RWPE2 (cell line): ENCODE measurements at regions not wholly inside any gene's neighbourhood (a gene's known extent, or its start where the extent isn't known, plus 50 kb on each side); places are given as distances from the start of the nearest gene placed in this dataset.
A peak's percentile ranks its signal among the peaks of the same experiment; 100 is the strongest.
"Not testable (repeated sequence)": the region's sequence is repeated elsewhere in the genome, so short reads cannot be mapped to it uniquely, and the experiment has no call there.

Experiments
- ATAC-seq: fragments of 200-7000 bp; cut with Tn5 transposase; 3 replicates; pipeline ENCODE4 v1.9.1; 2021; ENCODE audit warnings: low read depth
- DNase-seq: peaks from one replicate; pipeline ENCODE4 v3.0.0-alpha.2; 2020; ENCODE audit warnings: low spot score
- H3K27ac ChIP-seq: fragments of 450-650 bp; 2 replicates; pipeline ENCODE4 v1.5.1; 2017; ENCODE audit warnings: mild to moderate bottlenecking; ENCODE audit not compliant: poor library complexity, severe bottlenecking
- H3K27me3 ChIP-seq: fragments of 250-450 bp; sonication (Bioruptor Pico); 2 replicates; pipeline ENCODE4 v1.5.1; 2021; ENCODE audit warnings: mild to moderate bottlenecking, moderate library complexity; ENCODE audit not compliant: insufficient read depth, poor library complexity, severe bottlenecking
- H3K36me3 ChIP-seq: fragments of 250-450 bp; sonication (Bioruptor Pico); 2 replicates; pipeline ENCODE4 v1.5.1; 2020; ENCODE audit warnings: low read depth, mild to moderate bottlenecking, moderate library complexity
- H3K4me1 ChIP-seq: fragments of 250-450 bp; sonication (Bioruptor Pico); 2 replicates; pipeline ENCODE4 v1.5.1; 2021; ENCODE audit warnings: mild to moderate bottlenecking, moderate library complexity; ENCODE audit not compliant: insufficient read depth, poor library complexity, severe bottlenecking
- H3K4me3 ChIP-seq: fragments of 250-450 bp; sonication (Bioruptor Pico); 2 replicates; pipeline ENCODE4 v1.5.1; 2021; ENCODE audit warnings: mild to moderate bottlenecking, moderate library complexity; ENCODE audit not compliant: severe bottlenecking
- H3K9me3 ChIP-seq: fragments of 250-450 bp; sonication (Bioruptor Pico); 2 replicates; pipeline ENCODE4 v1.5.1; 2021; ENCODE audit warnings: mild to moderate bottlenecking, moderate library complexity; ENCODE audit not compliant: severe bottlenecking
- TF ChIP-seq, protein P1 (sequence below): fragments of 450-650 bp; IDR thresholded peaks from one replicate; pipeline ENCODE4 v1.5.1; 2017; ENCODE audit warnings: mild to moderate bottlenecking, moderate library complexity; ENCODE audit not compliant: poor library complexity, severe bottlenecking

- ATAC-seq, result no peak
- no peak overlapping the region for H3K27ac ChIP-seq
Measured at GRCh38 chr17:68097161-68097805, 61.7 kb downstream of the KPNA2 start.

GRCh38 chr17:68099341-68099753 is 63.8 kb downstream of the KPNA2 start:
- H3K36me3 ChIP-seq, H3K4me1 ChIP-seq, DNase-seq, H3K4me3 ChIP-seq, H3K27ac ChIP-seq, H3K9me3 ChIP-seq, ATAC-seq, H3K27me3 ChIP-seq: not testable (repeated sequence)

More at GRCh38 chr17:68097161-68097805, 61.7 kb downstream of the KPNA2 start:
- Histone ChIP-seq H3K36me3 (no peaks in the 10 kb centered on the region), H3K27me3 (no peaks in the 10 kb centered on the region), H3K4me1 (peaks cover 8% of the 10 kb centered on the region), H3K4me3 (no peak overlapping the region), H3K9me3 (no peaks in the 10 kb centered on the region)
- TF ChIP-seq, protein P1, sequence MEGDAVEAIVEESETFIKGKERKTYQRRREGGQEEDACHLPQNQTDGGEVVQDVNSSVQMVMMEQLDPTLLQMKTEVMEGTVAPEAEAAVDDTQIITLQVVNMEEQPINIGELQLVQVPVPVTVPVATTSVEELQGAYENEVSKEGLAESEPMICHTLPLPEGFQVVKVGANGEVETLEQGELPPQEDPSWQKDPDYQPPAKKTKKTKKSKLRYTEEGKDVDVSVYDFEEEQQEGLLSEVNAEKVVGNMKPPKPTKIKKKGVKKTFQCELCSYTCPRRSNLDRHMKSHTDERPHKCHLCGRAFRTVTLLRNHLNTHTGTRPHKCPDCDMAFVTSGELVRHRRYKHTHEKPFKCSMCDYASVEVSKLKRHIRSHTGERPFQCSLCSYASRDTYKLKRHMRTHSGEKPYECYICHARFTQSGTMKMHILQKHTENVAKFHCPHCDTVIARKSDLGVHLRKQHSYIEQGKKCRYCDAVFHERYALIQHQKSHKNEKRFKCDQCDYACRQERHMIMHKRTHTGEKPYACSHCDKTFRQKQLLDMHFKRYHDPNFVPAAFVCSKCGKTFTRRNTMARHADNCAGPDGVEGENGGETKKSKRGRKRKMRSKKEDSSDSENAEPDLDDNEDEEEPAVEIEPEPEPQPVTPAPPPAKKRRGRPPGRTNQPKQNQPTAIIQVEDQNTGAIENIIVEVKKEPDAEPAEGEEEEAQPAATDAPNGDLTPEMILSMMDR, result no peak
- no peak for DNase-seq

- no peak for ATAC-seq
- peaks cover 8% of the 10 kb centered on the region for H3K4me1 ChIP-seq
Measured at GRCh38 chr17:68100000-68100641, 64.6 kb downstream of the KPNA2 start.

DNA sequence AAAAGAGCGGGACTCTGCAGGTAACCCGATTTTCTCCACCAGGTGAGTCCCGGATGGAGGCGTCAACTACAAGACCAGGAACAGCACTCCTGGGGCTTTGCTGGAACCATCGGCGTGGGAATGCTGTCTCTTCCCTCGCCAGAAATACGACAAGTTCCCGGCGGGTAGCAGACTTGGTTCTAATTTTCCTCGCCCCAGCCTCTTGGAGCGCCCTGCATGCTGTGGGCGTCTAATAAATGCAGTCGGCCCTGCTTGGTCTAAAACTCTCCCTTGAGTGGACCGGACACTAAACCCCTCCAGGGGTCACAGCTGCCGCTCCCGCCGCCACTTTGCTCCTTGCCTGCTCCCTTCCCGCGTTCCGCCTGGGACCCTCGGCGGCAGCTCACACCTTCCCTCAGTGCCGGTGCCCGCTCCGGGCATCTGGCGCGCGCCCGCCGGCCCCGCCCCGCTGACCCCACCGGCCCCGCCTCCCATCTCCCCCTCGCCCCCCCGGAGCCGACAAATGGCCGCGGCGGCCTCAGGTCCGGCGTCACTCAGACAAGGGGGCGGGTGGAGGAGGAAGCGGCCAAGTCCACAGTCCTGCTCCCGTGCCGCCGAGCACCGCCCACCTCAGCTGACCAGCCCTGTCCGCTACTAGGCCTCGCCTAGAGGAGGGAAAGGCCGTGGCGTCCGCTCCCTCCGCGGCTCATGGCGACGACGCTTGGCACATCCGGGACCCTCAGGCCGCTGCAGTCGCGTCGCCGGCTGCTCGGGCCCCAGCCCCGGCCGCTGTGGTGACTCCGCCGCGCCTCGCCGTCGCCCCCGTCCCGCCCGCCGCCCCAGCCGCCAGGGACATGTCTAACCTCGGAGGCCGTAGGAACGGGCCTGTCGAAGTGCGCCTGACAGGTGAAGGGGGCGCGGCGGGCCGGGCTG is 65.8 kb downstream of the KPNA2 start:
- H3K36me3 ChIP-seq, result no peaks in the 10 kb centered on the region
- H3K27me3 ChIP-seq, result no peaks in the 10 kb centered on the region
- TF ChIP-seq, protein P1, result peak; percentile 9
- H3K27ac ChIP-seq, result peak overlapping the region; percentile 45
- H3K4me1 ChIP-seq, result peaks cover 8% of the 10 kb centered on the region
- DNase-seq (peak; percentile 97), ATAC-seq (peak; percentile 98)
- no peaks in the 10 kb centered on the region for H3K9me3 ChIP-seq
- peak overlapping the region; percentile 66 for H3K4me3 ChIP-seq

More at GRCh38 chr17:68100000-68100641, 64.6 kb downstream of the KPNA2 start:
- H3K9me3 ChIP-seq, result no peaks in the 10 kb centered on the region
- TF ChIP-seq, protein P1, result no peak
- no peak overlapping the region for H3K27ac ChIP-seq
- no peak overlapping the region for H3K4me3 ChIP-seq
- no peaks in the 10 kb centered on the region for H3K36me3 ChIP-seq
- no peak for DNase-seq
- H3K27me3 ChIP-seq, result no peaks in the 10 kb centered on the region

- no peak; the same call in 2 of the 3 replicates for ATAC-seq
- Histone ChIP-seq H3K9me3 (no peaks in the 10 kb centered on the region), H3K27ac (peak overlapping the region; percentile 45), H3K36me3 (no peaks in the 10 kb centered on the region), H3K4me3 (peak overlapping the region; percentile 66), H3K27me3 (no peaks in the 10 kb centered on the region), H3K4me1 (peaks cover 4% of the 10 kb centered on the region)
- DNase-seq, result no peak
- TF ChIP-seq, protein P1, result no peak
Measured at GRCh38 chr17:68101987-68102314, 66.4 kb downstream of the KPNA2 start.
